GM21381 (cell line): ENCODE measurements at regions not wholly inside any gene's neighbourhood (a gene's known extent, or its start where the extent isn't known, plus 50 kb on each side); places are given as distances from the start of the nearest gene placed in this dataset.

ENCODE experiments used
- ATAC-seq: cut with Tn5 transposase; IDR thresholded peaks from one replicate; pipeline ENCODE4 v1.9.1; 2021; ENCODE audit warnings: mild to moderate bottlenecking, moderate library complexity; ENCODE audit not compliant: unreplicated experiment

DNA sequence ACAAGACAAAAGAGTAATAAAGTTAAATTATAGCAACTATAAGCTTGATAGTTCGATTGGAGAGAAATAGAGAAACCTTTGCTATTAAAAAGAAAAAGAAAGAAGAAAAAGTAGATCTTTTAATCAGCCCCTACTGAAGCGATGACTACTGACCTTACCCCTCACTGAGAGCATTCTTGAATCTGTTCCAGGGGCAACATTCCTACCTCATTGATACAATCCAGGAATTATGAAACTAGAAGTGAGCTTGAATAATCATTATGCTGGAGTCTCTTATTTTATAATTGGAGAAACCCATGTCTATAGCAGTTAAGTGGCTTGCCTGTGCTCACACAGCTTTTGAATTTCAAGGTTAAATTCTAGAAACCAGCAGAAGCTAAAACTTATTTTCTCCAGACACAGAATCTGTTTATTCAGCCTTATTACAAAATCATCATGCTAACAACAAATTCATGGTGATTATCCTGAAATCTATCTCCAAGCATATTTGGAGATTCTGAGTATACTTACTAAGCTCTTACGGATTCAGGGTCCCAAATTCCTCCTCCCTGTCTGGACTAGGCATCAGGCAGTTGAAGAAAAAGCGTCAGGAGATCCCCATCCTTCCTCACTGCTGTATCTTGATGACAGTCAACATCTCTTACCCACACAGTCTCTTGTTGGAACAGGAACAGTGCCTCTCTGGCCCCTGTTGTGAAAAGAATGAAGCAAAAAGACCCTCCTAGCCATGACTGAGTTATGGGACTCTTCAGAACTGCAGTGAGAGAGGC is 547.6 kb upstream of the WWC1 start:
- no peak for ATAC-seq

DNA sequence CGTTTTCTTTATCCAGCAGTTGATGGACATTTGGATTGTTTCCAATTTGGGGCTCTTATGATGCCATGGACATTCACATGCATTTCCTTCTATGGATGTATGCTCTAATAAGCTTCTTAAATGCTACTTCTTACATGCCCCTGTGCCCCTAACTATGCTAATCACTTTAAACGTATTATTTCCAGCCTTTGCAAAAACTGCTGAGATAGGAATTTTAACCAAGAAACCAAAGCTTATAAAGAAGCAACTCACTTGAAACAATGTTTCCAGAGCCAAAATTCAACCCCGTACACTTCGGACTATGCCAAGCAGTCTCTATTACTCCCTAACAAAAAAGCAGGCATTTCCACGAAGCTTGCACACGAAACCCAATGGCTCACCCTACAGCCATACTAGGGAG is 545.6 kb upstream of the WWC1 start:
- no peak for ATAC-seq

DNA sequence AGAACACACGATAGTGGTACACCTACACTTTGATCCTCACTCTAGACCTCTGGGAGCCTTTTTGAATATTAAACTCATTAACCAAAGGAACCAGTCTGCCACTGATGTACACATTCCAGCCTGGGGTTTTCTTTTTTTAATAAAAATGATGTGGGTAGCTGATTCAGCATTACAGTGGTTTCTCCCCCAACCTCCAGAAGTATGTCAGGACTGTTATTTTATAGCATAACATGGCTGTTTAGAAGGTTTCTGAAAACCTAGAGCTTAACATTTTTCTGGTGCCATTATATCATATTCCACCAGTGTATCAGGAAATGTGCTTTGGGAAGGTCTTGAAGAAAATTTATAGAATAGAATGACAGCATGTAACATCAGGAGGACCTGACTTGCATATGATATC is 540.9 kb upstream of the WWC1 start:
- ATAC-seq = no peak

- ATAC-seq = no peak
Measured at GRCh38 chr5:167752936-167753335, 538.5 kb upstream of the WWC1 start.

DNA sequence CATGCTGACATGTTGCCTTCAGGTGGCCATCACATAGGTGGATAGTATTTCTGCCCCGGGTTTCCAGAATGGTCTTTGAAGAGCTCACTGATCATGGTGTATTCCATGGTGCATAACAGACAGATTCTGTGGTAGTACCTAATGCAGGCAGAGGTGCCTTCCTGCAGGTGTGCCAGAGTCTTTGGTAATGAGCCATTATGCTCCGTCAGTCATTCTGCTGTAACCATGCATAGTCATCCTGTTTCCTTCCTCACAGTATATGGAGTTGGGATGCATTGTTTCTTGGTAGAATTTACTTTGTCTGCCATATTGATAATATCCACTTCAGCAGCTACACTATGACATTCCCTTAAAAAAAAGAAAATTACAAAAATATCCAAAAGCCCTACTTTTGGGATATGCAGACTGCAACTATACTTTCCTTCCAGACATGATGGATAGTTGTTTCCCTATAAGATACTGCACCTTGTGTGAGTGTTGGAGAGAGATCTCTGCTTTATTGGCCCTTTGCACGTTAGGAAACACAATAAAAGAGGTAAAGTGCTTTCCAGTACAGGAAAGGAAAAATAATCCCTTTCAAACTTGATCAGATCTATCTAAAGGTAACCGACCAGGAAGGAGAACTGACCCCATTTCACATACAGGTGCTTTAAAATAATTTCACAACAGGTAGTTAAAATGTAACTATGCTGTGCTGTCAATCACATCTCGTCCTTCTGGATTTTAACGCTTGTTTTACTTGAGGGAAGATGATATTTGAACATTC is 537.5 kb upstream of the WWC1 start:
- ATAC-seq = no peak

DNA sequence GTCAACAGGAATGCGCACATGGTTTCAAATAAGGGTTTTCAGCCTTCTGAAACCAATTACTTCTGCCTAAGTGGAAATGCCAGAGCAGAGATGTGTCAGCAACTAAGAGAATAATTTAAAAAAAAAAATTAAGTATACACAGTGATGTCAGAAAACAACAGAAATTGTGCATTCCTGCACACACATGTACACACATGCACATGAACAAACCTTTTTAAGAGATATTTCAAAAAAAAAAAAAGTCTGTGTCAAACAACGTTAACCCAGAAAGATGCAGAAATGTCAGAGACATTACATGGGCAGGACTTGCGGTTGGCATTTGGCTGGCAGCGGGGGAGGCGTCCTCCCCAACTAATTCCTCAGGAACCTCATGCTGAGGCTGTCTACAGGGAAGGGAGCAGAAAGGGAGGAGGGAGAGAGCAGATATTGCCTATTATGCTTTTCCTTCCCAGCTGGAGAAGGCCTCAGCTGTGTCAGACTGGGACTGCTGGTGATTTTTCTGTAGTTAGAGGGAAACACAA is 536.9 kb upstream of the WWC1 start:
- ATAC-seq = no peak

GRCh38 chr5:167755420-167755819 is 536.0 kb upstream of the WWC1 start:
- ATAC-seq = no peak

DNA sequence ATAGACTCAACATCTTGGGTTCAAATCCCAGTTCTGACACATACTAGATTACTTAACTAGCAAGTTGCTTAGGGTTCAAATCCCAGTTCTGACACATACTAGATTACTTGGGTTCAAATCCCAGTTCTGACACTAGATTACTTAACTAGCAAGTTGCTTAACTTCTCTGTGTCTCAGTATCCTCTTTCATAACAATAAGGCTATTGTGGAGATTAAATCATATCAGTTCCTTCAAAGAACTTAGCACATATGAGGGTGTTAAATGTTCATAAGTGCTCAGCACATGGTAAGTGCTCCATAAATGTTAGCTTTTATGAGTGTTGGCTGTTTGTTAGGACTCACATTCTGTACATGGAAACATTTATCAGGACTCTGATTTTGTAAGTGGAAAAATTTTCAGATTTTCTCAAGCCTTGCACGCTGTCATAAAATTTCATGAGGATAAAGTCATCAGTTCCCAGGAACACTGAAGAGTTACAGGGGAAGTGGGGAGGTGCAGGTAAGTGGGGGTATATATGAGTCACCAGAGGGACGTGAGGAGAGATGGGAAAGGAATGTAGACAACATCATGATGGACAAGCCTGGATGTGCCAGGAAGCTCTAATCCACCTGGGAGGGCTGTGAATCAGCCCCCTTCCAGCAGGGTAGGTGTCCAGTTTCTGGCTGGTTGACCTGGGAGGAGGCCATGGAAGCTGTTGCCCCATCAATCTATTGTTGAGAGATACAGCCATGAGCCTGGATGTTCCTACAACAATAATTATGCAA is 532.2 kb upstream of the WWC1 start:
- ATAC-seq = no peak

DNA sequence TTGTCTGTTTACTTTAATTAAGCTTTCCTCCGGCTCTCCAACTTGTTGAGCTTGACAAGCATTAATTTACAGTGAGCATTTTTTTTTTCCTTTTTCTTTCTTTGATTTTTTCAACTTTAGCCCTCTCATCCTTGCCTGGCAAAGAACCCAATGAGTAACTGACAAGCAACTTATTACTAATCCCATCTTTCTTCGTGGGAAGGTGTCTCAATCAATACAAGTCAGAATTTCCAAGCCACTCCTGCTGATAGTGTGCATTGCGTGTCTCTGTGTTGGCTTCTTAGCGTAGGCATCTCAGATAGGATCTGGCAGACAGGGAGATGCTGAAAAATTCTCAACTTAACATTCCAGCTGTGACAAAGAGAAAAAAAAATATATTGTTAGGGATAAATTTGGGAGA is 527.7 kb upstream of the WWC1 start:
- ATAC-seq = no peak

- ATAC-seq = no peak
Measured at GRCh38 chr5:167764641-167765289, 526.7 kb upstream of the WWC1 start.

DNA sequence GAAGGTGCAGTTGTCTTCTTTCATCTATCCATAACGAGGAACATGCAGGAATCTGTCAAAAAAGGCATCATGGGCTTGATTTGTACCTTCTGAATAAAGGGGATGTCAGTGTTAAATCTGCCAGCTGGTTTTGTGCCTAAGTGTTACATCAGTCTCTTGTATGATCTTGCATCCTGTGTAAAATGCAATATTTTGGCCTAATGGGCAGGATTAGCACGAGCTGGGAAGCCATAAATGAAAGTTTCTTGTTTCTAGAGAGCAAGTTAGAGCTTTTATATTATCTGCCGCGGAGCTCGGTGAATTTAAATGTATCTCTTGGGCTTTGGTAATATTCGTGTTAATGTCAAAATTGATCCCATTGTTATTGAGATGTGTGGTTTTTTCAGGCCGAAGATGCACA is 526.1 kb upstream of the WWC1 start:
- no peak for ATAC-seq

- ATAC-seq = no peak
Measured at GRCh38 chr5:167766957-167767356, 524.5 kb upstream of the WWC1 start.

DNA sequence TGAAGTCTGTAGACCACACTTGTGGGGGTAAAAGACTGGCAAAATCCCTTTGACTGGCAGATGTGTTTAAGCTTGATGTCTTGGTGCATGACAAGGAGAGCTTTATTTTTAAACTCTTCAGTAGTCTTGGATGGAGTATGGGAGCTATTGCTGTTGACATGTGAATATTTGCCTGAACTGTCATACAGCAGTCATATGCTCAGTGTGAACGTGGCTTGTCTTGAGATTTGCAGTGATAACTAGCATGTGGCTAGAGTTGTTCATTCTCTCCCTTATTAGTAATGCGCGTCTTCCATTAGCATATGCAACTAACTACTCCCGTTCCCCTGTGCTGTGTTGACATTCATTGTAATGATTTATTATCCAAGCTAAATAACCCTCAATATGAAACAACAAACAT is 523.6 kb upstream of the WWC1 start:
- no peak for ATAC-seq

GRCh38 chr5:167769846-167770413 is 521.5 kb upstream of the WWC1 start:
- ATAC-seq = no peak

- ATAC-seq = no peak
Measured at GRCh38 chr5:167770461-167770860, 521.0 kb upstream of the WWC1 start.

GRCh38 chr5:167771571-167771970 is 519.9 kb upstream of the WWC1 start:
- ATAC-seq = no peak

- ATAC-seq = no peak
Measured at GRCh38 chr5:167773668-167774301, 517.7 kb upstream of the WWC1 start.

- no peak for ATAC-seq
Measured at GRCh38 chr5:167777746-167778145, 513.7 kb upstream of the WWC1 start.

DNA sequence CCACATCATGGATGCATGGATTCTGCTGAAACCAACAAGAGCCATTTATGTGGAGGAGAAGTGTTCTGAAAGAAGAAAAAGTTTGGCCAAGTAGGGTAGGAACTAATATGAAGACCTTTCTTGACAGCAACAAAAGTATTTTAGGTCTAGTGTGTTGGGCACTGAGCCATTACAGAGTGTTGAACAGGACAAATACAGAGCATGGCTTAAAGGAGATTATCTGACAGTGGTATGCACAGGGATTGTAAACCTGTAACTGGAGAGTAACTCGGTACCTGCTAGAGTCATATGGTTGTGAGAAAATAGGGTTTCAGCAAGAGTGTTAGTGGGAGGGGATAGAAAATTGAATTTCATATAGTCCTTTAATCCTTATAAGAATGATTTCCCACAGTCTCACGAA is 513.2 kb upstream of the WWC1 start:
- no peak for ATAC-seq

DNA sequence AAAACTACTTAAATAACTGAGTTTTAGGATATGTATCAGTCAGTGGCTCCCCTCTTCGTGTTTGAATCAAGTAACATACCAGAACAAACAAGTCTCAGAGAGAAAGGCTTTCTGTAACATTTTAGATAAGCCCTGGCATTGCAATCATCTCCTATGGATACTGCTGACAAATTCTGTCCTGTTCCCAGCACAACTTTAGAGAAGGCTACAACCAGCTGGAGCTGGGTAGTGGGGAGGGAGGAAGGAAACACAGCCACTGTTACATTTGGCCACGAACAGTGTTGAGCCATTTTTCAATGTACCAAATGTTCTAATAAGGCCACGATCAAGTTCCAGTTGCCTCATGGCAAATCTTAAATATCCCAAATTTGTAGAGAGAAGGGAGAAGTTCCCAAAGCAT is 511.8 kb upstream of the WWC1 start:
- ATAC-seq = no peak
